HFFc6 (cell line): ENCODE measurements at regions not wholly inside any gene's neighbourhood (a gene's known extent, or its start where the extent isn't known, plus 50 kb on each side); places are given as distances from the start of the nearest gene placed in this dataset.

ENCODE experiments used
- DNase-seq: peaks from one replicate; pipeline ENCODE4 v3.0.0-alpha.2; 2018
- H3K27ac Mint-ChIP-seq: 2 replicates; pipeline ENCODE4 v1.8.0; 2020; ENCODE audit warnings: mild to moderate bottlenecking, mixed read lengths
- H3K27me3 Mint-ChIP-seq: 2 replicates; pipeline ENCODE4 v1.8.0; 2021; ENCODE audit warnings: mild to moderate bottlenecking, moderate library complexity, mixed read lengths; ENCODE audit not compliant: insufficient read depth
- H3K36me3 Mint-ChIP-seq: 2 replicates; pipeline ENCODE4 v1.8.0; 2021; ENCODE audit warnings: low read depth, mixed read lengths
- H3K4me1 Mint-ChIP-seq: 2 replicates; pipeline ENCODE4 v1.8.0; 2020; ENCODE audit warnings: low read depth, mixed read lengths
- H3K4me3 Mint-ChIP-seq: 2 replicates; pipeline ENCODE4 v1.8.0; 2020; ENCODE audit warnings: mild to moderate bottlenecking, moderate library complexity, mixed read lengths
- H3K9me3 Mint-ChIP-seq: 2 replicates; pipeline ENCODE4 v1.8.0; 2020; ENCODE audit warnings: mild to moderate bottlenecking, mixed read lengths
- CTCF ChIP-seq: fragments of 200-600 bp; sonication (generic); IDR thresholded peaks from 2 replicates; pipeline ENCODE4 v1.5.0; 2021; ENCODE audit warnings: antibody characterized with exemption, mild to moderate bottlenecking

GRCh38 chr13:89920461-89920860, 1427.0 kb upstream of the MIR17HG start:
- Mint-ChIP-seq H3K4me1 (no peaks in the 10 kb centered on the region; the same call in 1 of the 2 replicates), H3K27ac (no peak overlapping the region), H3K4me3 (no peak overlapping the region), H3K27me3 (no peaks in the 10 kb centered on the region), H3K36me3 (no peaks in the 10 kb centered on the region), H3K9me3 (peaks cover 4% of the 10 kb centered on the region; the same call in 1 of the 2 replicates)
- no peak for TF ChIP-seq CTCF
- DNase-seq, result no peak

- TF ChIP-seq CTCF, result no peak
- H3K27me3 Mint-ChIP-seq, result no peaks in the 10 kb centered on the region
- no peak overlapping the region for H3K4me3 Mint-ChIP-seq
- DNase-seq, result no peak
- H3K27ac Mint-ChIP-seq, result no peak overlapping the region
- peaks cover 4% of the 10 kb centered on the region; the same call in 1 of the 2 replicates for H3K9me3 Mint-ChIP-seq
- no peaks in the 10 kb centered on the region; the same call in 1 of the 2 replicates for H3K4me1 Mint-ChIP-seq
- H3K36me3 Mint-ChIP-seq, result no peaks in the 10 kb centered on the region
These were observed 1424.4 kb upstream of the MIR17HG start for GRCh38 chr13:89923052-89923451.

GRCh38 chr13:89923736-89924135, 1423.8 kb upstream of the MIR17HG start:
- DNase-seq, result no peak
- H3K9me3 Mint-ChIP-seq, result peaks cover 4% of the 10 kb centered on the region; the same call in 1 of the 2 replicates

GRCh38 chr13:89925107-89925506, 1422.4 kb upstream of the MIR17HG start:
- no peak for DNase-seq
- no peak for TF ChIP-seq CTCF
- Mint-ChIP-seq H3K36me3 (no peaks in the 10 kb centered on the region), H3K4me1 (no peaks in the 10 kb centered on the region; the same call in 1 of the 2 replicates), H3K4me3 (no peak overlapping the region), H3K27me3 (no peaks in the 10 kb centered on the region), H3K9me3 (peaks cover 4% of the 10 kb centered on the region; the same call in 1 of the 2 replicates), H3K27ac (no peak overlapping the region)

More at GRCh38 chr13:89923736-89924135, 1423.8 kb upstream of the MIR17HG start:
- Mint-ChIP-seq H3K4me1 (no peaks in the 10 kb centered on the region; the same call in 1 of the 2 replicates), H3K27me3 (no peaks in the 10 kb centered on the region), H3K4me3 (no peak overlapping the region), H3K36me3 (no peaks in the 10 kb centered on the region), H3K27ac (no peak overlapping the region)
- TF ChIP-seq CTCF, result no peak

GRCh38 chr13:89930861-89931260, 1416.6 kb upstream of the MIR17HG start:
- Mint-ChIP-seq H3K27me3 (no peaks in the 10 kb centered on the region), H3K4me1 (no peaks in the 10 kb centered on the region), H3K36me3 (0 out of 2 replicates have a peak, but pooled peaks cover 4% of the 10 kb centered on the region), H3K27ac (no peak overlapping the region), H3K9me3 (peaks cover 8% of the 10 kb centered on the region), H3K4me3 (no peak overlapping the region)
- DNase-seq, result no peak
- no peak for TF ChIP-seq CTCF

GRCh38 chr13:89932902-89933301, 1414.6 kb upstream of the MIR17HG start:
- H3K36me3 Mint-ChIP-seq, result 0 out of 2 replicates have a peak, but pooled peaks cover 4% of the 10 kb centered on the region
- DNase-seq, result no peak
- peaks cover 8% of the 10 kb centered on the region for H3K9me3 Mint-ChIP-seq
- H3K4me1 Mint-ChIP-seq, result no peaks in the 10 kb centered on the region
- no peak overlapping the region for H3K27ac Mint-ChIP-seq
- H3K4me3 Mint-ChIP-seq, result no peak overlapping the region
- no peaks in the 10 kb centered on the region; the same call in 1 of the 2 replicates for H3K27me3 Mint-ChIP-seq
- no peak for TF ChIP-seq CTCF
